Uterus (tissue), 2 donors: ENCODE measurements at regions not wholly inside any gene's neighbourhood (a gene's known extent, or its start where the extent isn't known, plus 50 kb on each side); places are given as distances from the start of the nearest gene placed in this dataset.

ENCODE experiments used
- POLR2A ChIP-seq, 2 donors: fragments of 450-650 bp; IDR thresholded peaks; one replicate each; pipeline ENCODE4 v1.6.1; 2016; ENCODE audit warnings: antibody characterized with exemption in 2 of 2, mild to moderate bottlenecking in 1 of 2, moderate library complexity in 1 of 2
- TF ChIP-seq, protein P1 (sequence below), 4 experiments: fragments of 200-600 bp in 2 of 4; fragments of 450-650 bp in 2 of 4; sonication (generic) in 2 of 4; IDR thresholded peaks; one replicate each; pipeline ENCODE4 v1.5.1; 2016 to 2019; ENCODE audit warnings: antibody characterized with exemption in 4 of 4, mild to moderate bottlenecking in 2 of 4, moderate library complexity in 1 of 4

DNA sequence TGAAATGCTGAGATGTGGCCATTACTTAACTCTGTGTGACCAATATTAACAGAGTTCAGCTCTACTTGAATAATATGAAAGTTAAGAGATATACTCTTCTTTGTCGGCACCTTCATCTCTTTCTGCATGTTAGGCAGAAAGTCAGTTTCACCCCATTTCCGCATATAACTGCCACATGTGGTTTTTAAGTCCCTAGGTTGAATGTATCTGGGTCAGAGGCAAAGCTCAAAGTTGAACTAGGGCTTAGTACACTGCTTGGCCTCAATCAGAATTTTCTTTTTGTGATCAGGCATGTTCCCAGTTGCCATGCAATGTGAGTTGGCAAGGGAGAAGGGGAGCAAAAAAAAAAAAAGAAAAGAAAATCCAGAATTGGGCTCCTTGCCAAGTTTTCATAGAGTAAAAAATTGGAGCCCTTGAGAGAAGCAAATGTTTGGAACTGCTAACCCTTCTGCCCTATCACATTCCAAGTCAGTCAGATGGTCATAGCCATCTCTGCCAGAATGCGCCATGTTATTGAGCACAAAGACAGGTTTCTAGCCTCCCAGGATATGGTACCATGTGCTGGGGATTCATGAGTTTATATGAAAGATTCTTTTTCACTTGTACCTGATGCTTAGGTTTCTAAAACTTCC, 251.2 kb upstream of the RORB start:
- TF ChIP-seq, protein P1, sequence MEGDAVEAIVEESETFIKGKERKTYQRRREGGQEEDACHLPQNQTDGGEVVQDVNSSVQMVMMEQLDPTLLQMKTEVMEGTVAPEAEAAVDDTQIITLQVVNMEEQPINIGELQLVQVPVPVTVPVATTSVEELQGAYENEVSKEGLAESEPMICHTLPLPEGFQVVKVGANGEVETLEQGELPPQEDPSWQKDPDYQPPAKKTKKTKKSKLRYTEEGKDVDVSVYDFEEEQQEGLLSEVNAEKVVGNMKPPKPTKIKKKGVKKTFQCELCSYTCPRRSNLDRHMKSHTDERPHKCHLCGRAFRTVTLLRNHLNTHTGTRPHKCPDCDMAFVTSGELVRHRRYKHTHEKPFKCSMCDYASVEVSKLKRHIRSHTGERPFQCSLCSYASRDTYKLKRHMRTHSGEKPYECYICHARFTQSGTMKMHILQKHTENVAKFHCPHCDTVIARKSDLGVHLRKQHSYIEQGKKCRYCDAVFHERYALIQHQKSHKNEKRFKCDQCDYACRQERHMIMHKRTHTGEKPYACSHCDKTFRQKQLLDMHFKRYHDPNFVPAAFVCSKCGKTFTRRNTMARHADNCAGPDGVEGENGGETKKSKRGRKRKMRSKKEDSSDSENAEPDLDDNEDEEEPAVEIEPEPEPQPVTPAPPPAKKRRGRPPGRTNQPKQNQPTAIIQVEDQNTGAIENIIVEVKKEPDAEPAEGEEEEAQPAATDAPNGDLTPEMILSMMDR (IDR thresholded peaks at IDR 0.05), result no peak
- TF ChIP-seq POLR2A (IDR thresholded peaks at IDR 0.05), result no peak
